Tibial artery (tissue), 4 donors: ENCODE measurements at regions not wholly inside any gene's neighbourhood (a gene's known extent, or its start where the extent isn't known, plus 50 kb on each side); places are given as distances from the start of the nearest gene placed in this dataset.

ENCODE experiments used
- DNase-seq, 2 donors: peaks; one replicate each; pipeline ENCODE4 v3.0.0-alpha.2; 2019
- H3K27ac ChIP-seq, 2 donors: fragments of 200-600 bp; sonication (generic) in 1 of 2; 1 replicate in 1 of 2; 2 replicates in 1 of 2; pipeline ENCODE4 v1.5.1; 2018 to 2019; ENCODE audit warnings: mild to moderate bottlenecking in 1 of 2
- H3K27me3 ChIP-seq, 2 donors: fragments of 200-600 bp; sonication (generic) in 1 of 2; one replicate each; pipeline versions ENCODE4 v1.5.1 to v1.6.0; 2016 to 2019
- H3K36me3 ChIP-seq, 3 donors: fragments of 200-600 bp; sonication (generic) in 2 of 3; one replicate each; pipeline ENCODE4 v1.5.1; 2016 to 2019; ENCODE audit warnings: mild to moderate bottlenecking in 2 of 3
- H3K4me1 ChIP-seq, 4 donors: fragments of 200-600 bp; sonication (generic) in 2 of 4; 1 replicate in 3 of 4; 2 replicates in 1 of 4; pipeline ENCODE4 v1.5.1; 2016 to 2019
- H3K4me3 ChIP-seq, 2 donors: fragments of 200-600 bp; sonication (generic) in 1 of 2; 1 replicate in 1 of 2; 2 replicates in 1 of 2; pipeline ENCODE4 v1.5.1; 2018 to 2019; ENCODE audit warnings: mild to moderate bottlenecking in 2 of 2
- H3K9me3 ChIP-seq, 3 donors: fragments of 200-600 bp; sonication (generic) in 1 of 3; one replicate each; pipeline ENCODE4 v1.5.1; 2016 to 2019
- intact Hi-C: fragments of 100-400 bp; cut with DNase I; formaldehyde crosslinking; loops from one replicate; pipeline ENCODE4 v1.15.0; 2023; ENCODE audit warnings: low total_unique reads
- TF ChIP-seq, protein P1 (sequence below), 2 experiments: fragments of 200-600 bp in 1 of 2; fragments of 450-650 bp in 1 of 2; IDR thresholded peaks; one replicate each; pipeline ENCODE4 v1.5.1; 2017 to 2019; ENCODE audit warnings: antibody characterized with exemption in 2 of 2, mild to moderate bottlenecking in 1 of 2, moderate library complexity in 1 of 2

GRCh38 chr7:18165166-18165565 is 137.5 kb upstream of the PRPS1L1 start:
- no peak overlapping the region for H3K27ac ChIP-seq
- TF ChIP-seq, protein P1, sequence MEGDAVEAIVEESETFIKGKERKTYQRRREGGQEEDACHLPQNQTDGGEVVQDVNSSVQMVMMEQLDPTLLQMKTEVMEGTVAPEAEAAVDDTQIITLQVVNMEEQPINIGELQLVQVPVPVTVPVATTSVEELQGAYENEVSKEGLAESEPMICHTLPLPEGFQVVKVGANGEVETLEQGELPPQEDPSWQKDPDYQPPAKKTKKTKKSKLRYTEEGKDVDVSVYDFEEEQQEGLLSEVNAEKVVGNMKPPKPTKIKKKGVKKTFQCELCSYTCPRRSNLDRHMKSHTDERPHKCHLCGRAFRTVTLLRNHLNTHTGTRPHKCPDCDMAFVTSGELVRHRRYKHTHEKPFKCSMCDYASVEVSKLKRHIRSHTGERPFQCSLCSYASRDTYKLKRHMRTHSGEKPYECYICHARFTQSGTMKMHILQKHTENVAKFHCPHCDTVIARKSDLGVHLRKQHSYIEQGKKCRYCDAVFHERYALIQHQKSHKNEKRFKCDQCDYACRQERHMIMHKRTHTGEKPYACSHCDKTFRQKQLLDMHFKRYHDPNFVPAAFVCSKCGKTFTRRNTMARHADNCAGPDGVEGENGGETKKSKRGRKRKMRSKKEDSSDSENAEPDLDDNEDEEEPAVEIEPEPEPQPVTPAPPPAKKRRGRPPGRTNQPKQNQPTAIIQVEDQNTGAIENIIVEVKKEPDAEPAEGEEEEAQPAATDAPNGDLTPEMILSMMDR (IDR thresholded peaks at IDR 0.05): no peak
- intact Hi-C loops: no loop called here
- no peaks in the 10 kb centered on the region for H3K27me3 ChIP-seq
- no peaks in the 10 kb centered on the region for H3K36me3 ChIP-seq
- no peak for DNase-seq
- H3K4me3 ChIP-seq: no peak overlapping the region
- peaks cover 0 to 8% (median 0%) of the 10 kb centered on the region in 4 donors for H3K4me1 ChIP-seq
- H3K9me3 ChIP-seq: no peaks in the 10 kb centered on the region

DNA sequence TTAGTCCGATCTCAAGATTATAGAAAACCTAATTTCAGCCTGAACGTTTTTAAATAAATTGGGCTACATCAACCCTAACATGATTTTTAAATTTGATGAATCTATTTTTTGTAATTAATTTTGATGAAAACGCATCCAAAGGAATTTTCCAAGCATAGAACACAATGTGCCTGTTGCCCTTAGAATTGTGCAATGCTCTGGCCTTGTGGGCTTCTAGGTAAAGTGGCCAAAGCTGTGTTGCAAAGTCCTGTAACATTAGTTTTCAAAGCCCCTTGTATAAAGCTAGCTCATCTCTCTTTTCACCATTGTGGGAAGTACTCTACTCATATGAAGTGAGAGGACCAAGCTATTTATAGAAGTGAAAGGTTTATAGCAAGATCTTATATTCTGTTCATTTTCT is 138.4 kb upstream of the PRPS1L1 start:
- intact Hi-C loops: no loop called here
- H3K27me3 ChIP-seq: no peaks in the 10 kb centered on the region
- peaks cover 0 to 7% (median 0%) of the 10 kb centered on the region in 4 donors for H3K4me1 ChIP-seq
- no peaks in the 10 kb centered on the region for H3K9me3 ChIP-seq
- H3K4me3 ChIP-seq: no peak overlapping the region
- H3K27ac ChIP-seq: no peak overlapping the region
- DNase-seq: no peak
- no peaks in the 10 kb centered on the region for H3K36me3 ChIP-seq
- TF ChIP-seq, protein P1 (IDR thresholded peaks at IDR 0.05): no peak

GRCh38 chr7:18167815-18168214 is 140.2 kb upstream of the PRPS1L1 start:
- no peak overlapping the region for H3K4me3 ChIP-seq
- H3K36me3 ChIP-seq: no peaks in the 10 kb centered on the region
- TF ChIP-seq, protein P1 (IDR thresholded peaks at IDR 0.05): no peak
- H3K9me3 ChIP-seq: no peaks in the 10 kb centered on the region
- no peak for DNase-seq
- H3K27ac ChIP-seq: no peak overlapping the region
- no peaks in the 10 kb centered on the region for H3K27me3 ChIP-seq
- intact Hi-C loops: no loop called here
- H3K4me1 ChIP-seq: no peaks in the 10 kb centered on the region

GRCh38 chr7:18174996-18175395 is 147.3 kb upstream of the PRPS1L1 start:
- Histone ChIP-seq H3K36me3 (no peaks in the 10 kb centered on the region), H3K27me3 (no peaks in the 10 kb centered on the region), H3K4me3 (no peak overlapping the region), H3K9me3 (no peaks in the 10 kb centered on the region), H3K4me1 (no peaks in the 10 kb centered on the region), H3K27ac (no peak overlapping the region)
- TF ChIP-seq, protein P1 (IDR thresholded peaks at IDR 0.05): no peak
- DNase-seq: no peak
- intact Hi-C loops: no loop called here

- H3K27ac ChIP-seq: no peak overlapping the region
Observed at GRCh38 chr7:18175801-18176450, 148.3 kb upstream of the PRPS1L1 start.

More at GRCh38 chr7:18175801-18176450, 148.3 kb upstream of the PRPS1L1 start:
- no peaks in the 10 kb centered on the region for H3K36me3 ChIP-seq
- TF ChIP-seq, protein P1 (IDR thresholded peaks at IDR 0.05): no peak
- intact Hi-C loops: no loop called here
- no peaks in the 10 kb centered on the region for H3K9me3 ChIP-seq
- H3K4me3 ChIP-seq: no peak overlapping the region
- no peak for DNase-seq
- H3K27me3 ChIP-seq: no peaks in the 10 kb centered on the region
- no peaks in the 10 kb centered on the region for H3K4me1 ChIP-seq
